Karpas-422 (cell line): ENCODE measurements at regions not wholly inside any gene's neighbourhood (a gene's known extent, or its start where the extent isn't known, plus 50 kb on each side); places are given as distances from the start of the nearest gene placed in this dataset.
"Not testable (repeated sequence)": the region's sequence is repeated elsewhere in the genome, so short reads cannot be mapped to it uniquely, and the experiment has no call there.

Experiments
- DNase-seq: peaks from one replicate; pipeline ENCODE4 v3.0.0-alpha.2; 2015
- H2AFZ ChIP-seq: fragments of 200-600 bp; sonication (generic); 2 replicates; pipeline ENCODE4 v1.6.1; 2014; ENCODE audit warnings: antibody characterized with exemption, low read length, mixed read lengths
- H3K27ac ChIP-seq: fragments of 200-600 bp; sonication (generic); 2 replicates; pipeline ENCODE4 v1.5.1; 2014; ENCODE audit warnings: mild to moderate bottlenecking, low read length, moderate library complexity
- H3K27me3 ChIP-seq: fragments of 200-600 bp; sonication (generic); 2 replicates; pipeline ENCODE4 v1.6.1; 2014; ENCODE audit warnings: low read length, mixed read lengths
- H3K36me3 ChIP-seq: fragments of 200-600 bp; sonication (generic); 2 replicates; pipeline ENCODE4 v1.6.1; 2014; ENCODE audit warnings: low read length, mixed read lengths; ENCODE audit not compliant: insufficient read depth
- H3K4me1 ChIP-seq: fragments of 200-600 bp; sonication (generic); 2 replicates; pipeline ENCODE4 v1.6.1; 2014; ENCODE audit warnings: mild to moderate bottlenecking, low read length, mixed read lengths
- H3K4me2 ChIP-seq: fragments of 200-600 bp; sonication (generic); 2 replicates; pipeline ENCODE4 v1.6.1; 2014; ENCODE audit warnings: low read length, low read depth, mild to moderate bottlenecking; ENCODE audit not compliant: poor library complexity, severe bottlenecking
- H3K4me3 ChIP-seq: fragments of 200-600 bp; sonication (generic); 2 replicates; pipeline ENCODE4 v1.5.1; 2014; ENCODE audit warnings: mild to moderate bottlenecking, antibody characterized with exemption, low read length, mixed read lengths
- H3K79me2 ChIP-seq: fragments of 200-600 bp; sonication (generic); 2 replicates; pipeline ENCODE4 v1.6.1; 2014; ENCODE audit warnings: mild to moderate bottlenecking, low read length, mixed read lengths
- H3K9ac ChIP-seq: fragments of 200-600 bp; sonication (generic); 2 replicates; pipeline ENCODE4 v1.6.0; 2014; ENCODE audit warnings: low read length
- H3K9me2 ChIP-seq: fragments of 200-600 bp; sonication (generic), shearing (Covaris generic); replicated peaks from 2 replicates; pipeline ENCODE4 v1.6.0; 2014; ENCODE audit warnings: mild to moderate bottlenecking, low read length, moderate library complexity; ENCODE audit not compliant: insufficient read depth
- H3K9me3 ChIP-seq: fragments of 300-700, 200-600 bp; sonication (generic); 2 replicates; pipeline ENCODE4 v1.6.1; 2014; ENCODE audit warnings: low read length, mixed read lengths
- H4K20me1 ChIP-seq: fragments of 200-600 bp; sonication (generic); 2 replicates; pipeline ENCODE4 v1.6.1; 2014; ENCODE audit warnings: mild to moderate bottlenecking, antibody characterized with exemption, low read length, low read depth; ENCODE audit not compliant: insufficient read depth

GRCh38 chr6:77089776-77090175 lies 373.5 kb downstream of the HTR1B start:
- H3K36me3 ChIP-seq: no peaks in the 10 kb centered on the region
- H3K9ac ChIP-seq: no peak overlapping the region
- H3K27me3 ChIP-seq: no peaks in the 10 kb centered on the region
- no peak overlapping the region for H2AFZ ChIP-seq
- no peak for DNase-seq
- no peak overlapping the region for H3K4me3 ChIP-seq
- no peaks in the 10 kb centered on the region for H4K20me1 ChIP-seq
- H3K4me2 ChIP-seq: no peak overlapping the region
- no peaks in the 10 kb centered on the region for H3K4me1 ChIP-seq
- peaks cover 8% of the 10 kb centered on the region for H3K9me3 ChIP-seq
- H3K27ac ChIP-seq: no peak overlapping the region
- H3K9me2 ChIP-seq: no peaks in the 10 kb centered on the region
- H3K79me2 ChIP-seq: no peaks in the 10 kb centered on the region

- H4K20me1 ChIP-seq, DNase-seq, H3K27ac ChIP-seq, H3K4me2 ChIP-seq, H3K36me3 ChIP-seq, H2AFZ ChIP-seq, H3K9me3 ChIP-seq, H3K27me3 ChIP-seq, H3K4me1 ChIP-seq, H3K79me2 ChIP-seq, H3K9me2 ChIP-seq, H3K4me3 ChIP-seq, H3K9ac ChIP-seq: not testable (repeated sequence)
Measured at GRCh38 chr6:77087794-77088318, 375.4 kb downstream of the HTR1B start.

GRCh38 chr6:77074037-77074713 lies 389.1 kb downstream of the HTR1B start:
- Histone ChIP-seq H3K36me3 (no peaks in the 10 kb centered on the region), H3K9me3 (peaks cover 16% of the 10 kb centered on the region), H3K27me3 (no peaks in the 10 kb centered on the region), H3K4me3 (no peak overlapping the region), H2AFZ (no peak overlapping the region), H4K20me1 (no peaks in the 10 kb centered on the region), H3K27ac (no peak overlapping the region), H3K4me1 (no peaks in the 10 kb centered on the region), H3K9ac (no peak overlapping the region), H3K9me2 (no peaks in the 10 kb centered on the region), H3K4me2 (no peak overlapping the region), H3K79me2 (no peaks in the 10 kb centered on the region)
- DNase-seq: no peak

- no peak for DNase-seq
- H3K4me3 ChIP-seq: no peak overlapping the region
- H3K36me3 ChIP-seq: no peaks in the 10 kb centered on the region
- no peaks in the 10 kb centered on the region for H3K9me2 ChIP-seq
- no peaks in the 10 kb centered on the region for H4K20me1 ChIP-seq
- no peaks in the 10 kb centered on the region for H3K27me3 ChIP-seq
- H3K9me3 ChIP-seq: peaks cover 12% of the 10 kb centered on the region
- no peak overlapping the region for H3K9ac ChIP-seq
- no peaks in the 10 kb centered on the region for H3K4me1 ChIP-seq
- H3K27ac ChIP-seq: no peak overlapping the region
- no peaks in the 10 kb centered on the region for H3K79me2 ChIP-seq
- no peak overlapping the region for H2AFZ ChIP-seq
- no peak overlapping the region for H3K4me2 ChIP-seq
Measured at GRCh38 chr6:77073410-77073760, 389.9 kb downstream of the HTR1B start.

GRCh38 chr6:77072694-77073409 lies 390.4 kb downstream of the HTR1B start:
- DNase-seq: no peak
- Histone ChIP-seq H3K27ac (no peak overlapping the region), H3K79me2 (no peaks in the 10 kb centered on the region), H3K9me3 (peaks cover 15% of the 10 kb centered on the region), H2AFZ (no peak overlapping the region), H3K4me3 (no peak overlapping the region), H3K36me3 (no peaks in the 10 kb centered on the region), H3K27me3 (no peaks in the 10 kb centered on the region), H3K9me2 (no peaks in the 10 kb centered on the region), H3K4me2 (no peak overlapping the region), H3K4me1 (no peaks in the 10 kb centered on the region), H4K20me1 (no peaks in the 10 kb centered on the region), H3K9ac (no peak overlapping the region)

- H3K9me2 ChIP-seq: no peaks in the 10 kb centered on the region
- no peaks in the 10 kb centered on the region for H3K36me3 ChIP-seq
- no peak overlapping the region for H3K9ac ChIP-seq
- DNase-seq: no peak
- no peak overlapping the region for H3K4me2 ChIP-seq
- H3K4me1 ChIP-seq: no peaks in the 10 kb centered on the region
- no peaks in the 10 kb centered on the region for H4K20me1 ChIP-seq
- H3K27me3 ChIP-seq: no peaks in the 10 kb centered on the region
- H3K9me3 ChIP-seq: peaks cover 18% of the 10 kb centered on the region
- no peak overlapping the region for H3K4me3 ChIP-seq
- H3K79me2 ChIP-seq: no peaks in the 10 kb centered on the region
- H3K27ac ChIP-seq: no peak overlapping the region
- H2AFZ ChIP-seq: no peak overlapping the region
Measured at GRCh38 chr6:77063494-77063893, 399.8 kb downstream of the HTR1B start.

GRCh38 chr6:77055711-77056110 lies 407.6 kb downstream of the HTR1B start:
- peaks cover 11% of the 10 kb centered on the region for H3K9me3 ChIP-seq
- no peak overlapping the region for H3K4me2 ChIP-seq
- H3K4me3 ChIP-seq: no peak overlapping the region
- no peaks in the 10 kb centered on the region for H3K27me3 ChIP-seq
- H4K20me1 ChIP-seq: no peaks in the 10 kb centered on the region
- no peaks in the 10 kb centered on the region for H3K9me2 ChIP-seq
- H3K36me3 ChIP-seq: no peaks in the 10 kb centered on the region
- no peak overlapping the region for H3K9ac ChIP-seq
- no peak for DNase-seq
- H3K4me1 ChIP-seq: no peaks in the 10 kb centered on the region
- H3K79me2 ChIP-seq: no peaks in the 10 kb centered on the region
- H2AFZ ChIP-seq: no peak overlapping the region
- no peak overlapping the region for H3K27ac ChIP-seq

GRCh38 chr6:77040568-77041195 lies 422.6 kb downstream of the HTR1B start:
- Histone ChIP-seq H3K9ac (no peak overlapping the region), H3K4me1 (no peaks in the 10 kb centered on the region), H3K27me3 (no peaks in the 10 kb centered on the region), H3K36me3 (no peaks in the 10 kb centered on the region), H3K4me3 (no peak overlapping the region), H3K27ac (no peak overlapping the region), H3K79me2 (no peaks in the 10 kb centered on the region), H4K20me1 (no peaks in the 10 kb centered on the region), H2AFZ (no peak overlapping the region), H3K9me3 (peaks cover 16% of the 10 kb centered on the region), H3K4me2 (no peak overlapping the region), H3K9me2 (no peaks in the 10 kb centered on the region)
- DNase-seq: no peak
